Islet precursor cell (in vitro differentiated cells): ENCODE measurements at regions not wholly inside any gene's neighbourhood (a gene's known extent, or its start where the extent isn't known, plus 50 kb on each side); places are given as distances from the start of the nearest gene placed in this dataset.

Source experiments
- DNase-seq: peaks from one replicate; pipeline ENCODE4 v3.0.0-alpha.2; 2018

- no peak for DNase-seq
Observed at GRCh38 chr6:104411302-104411701, 448.4 kb downstream of the HACE1 start.

GRCh38 chr6:104409913-104410312 is 449.8 kb downstream of the HACE1 start:
- DNase-seq, result no peak

GRCh38 chr6:104407957-104408356 is 451.8 kb downstream of the HACE1 start:
- no peak for DNase-seq

GRCh38 chr6:104404377-104404776 is 455.3 kb downstream of the HACE1 start:
- no peak for DNase-seq

- no peak for DNase-seq
Observed at GRCh38 chr6:104402572-104402971, 457.1 kb downstream of the HACE1 start.

- DNase-seq, result no peak
Observed at GRCh38 chr6:104401926-104402325, 457.8 kb downstream of the HACE1 start.

- DNase-seq, result no peak
Observed at GRCh38 chr6:104400844-104401243, 458.9 kb downstream of the HACE1 start.

- no peak for DNase-seq
Observed at GRCh38 chr6:104396077-104396476, 463.6 kb downstream of the HACE1 start.

GRCh38 chr6:104381907-104382306 is 477.8 kb downstream of the HACE1 start:
- DNase-seq, result no peak

- no peak for DNase-seq
Observed at GRCh38 chr6:104365451-104366234, 494.1 kb downstream of the HACE1 start.

- DNase-seq, result no peak
Observed at GRCh38 chr6:104357928-104358327, 501.8 kb downstream of the HACE1 start.

- DNase-seq, result no peak
Observed at GRCh38 chr6:104356197-104356596, 503.5 kb downstream of the HACE1 start.

GRCh38 chr6:104349191-104349590 is 510.5 kb downstream of the HACE1 start:
- no peak for DNase-seq

GRCh38 chr6:104344223-104344622 is 515.5 kb downstream of the HACE1 start:
- no peak for DNase-seq

- DNase-seq, result no peak
Observed at GRCh38 chr6:104332364-104332763, 527.4 kb downstream of the HACE1 start.

- DNase-seq, result no peak
Observed at GRCh38 chr6:104326173-104327001, 533.3 kb downstream of the HACE1 start.

GRCh38 chr6:104325341-104326172 is 534.2 kb downstream of the HACE1 start:
- DNase-seq, result no peak

GRCh38 chr6:104324301-104324700 is 535.4 kb downstream of the HACE1 start:
- DNase-seq, result no peak

- no peak for DNase-seq
Observed at GRCh38 chr6:104322841-104323240, 536.9 kb downstream of the HACE1 start.

- no peak for DNase-seq
Observed at GRCh38 chr6:104321301-104321700, 538.4 kb downstream of the HACE1 start.

- DNase-seq, result no peak
Observed at GRCh38 chr6:104320896-104321295, 538.8 kb downstream of the HACE1 start.

- no peak for DNase-seq
Observed at GRCh38 chr6:104312851-104313250, 546.9 kb downstream of the HACE1 start.

GRCh38 chr6:104306211-104306610 is 553.5 kb downstream of the HACE1 start:
- no peak for DNase-seq
